Occipital lobe (tissue), 1 donor: ENCODE measurements at regions not wholly inside any gene's neighbourhood (a gene's known extent, or its start where the extent isn't known, plus 50 kb on each side); places are given as distances from the start of the nearest gene placed in this dataset.
"Not testable (repeated sequence)": the region's sequence is repeated elsewhere in the genome, so short reads cannot be mapped to it uniquely, and the experiment has no call there.

Experiments
- DNase-seq: peaks from one replicate; lab custom pipeline; 2025; lab: John Stamatoyannopoulos, UW

- DNase-seq, result not testable (repeated sequence)
Measured at GRCh38 chr1:761791-762190, 75.3 kb upstream of the OR4F16 start.

GRCh38 chr1:771449-771848 lies 85.0 kb upstream of the OR4F16 start:
- DNase-seq, result not testable (repeated sequence)

- not testable (repeated sequence) for DNase-seq
Measured at GRCh38 chr1:777480-778180, 91.2 kb upstream of the OR4F16 start.

GRCh38 chr1:778451-779278 lies 92.2 kb upstream of the OR4F16 start:
- not testable (repeated sequence) for DNase-seq

- not testable (repeated sequence) for DNase-seq
Measured at GRCh38 chr1:779621-780020, 93.2 kb upstream of the OR4F16 start.

GRCh38 chr1:788835-789234 lies 102.4 kb upstream of the OR4F16 start:
- no peak for DNase-seq

- DNase-seq, result not testable (repeated sequence)
Measured at GRCh38 chr1:789606-790005, 103.2 kb upstream of the OR4F16 start.

GRCh38 chr1:790388-790930 lies 104.0 kb upstream of the OR4F16 start:
- DNase-seq, result not testable (repeated sequence)

- DNase-seq, result not testable (repeated sequence)
Measured at GRCh38 chr1:794310-794709, 107.9 kb upstream of the OR4F16 start.

- not testable (repeated sequence) for DNase-seq
Measured at GRCh38 chr1:794918-795584, 108.6 kb upstream of the OR4F16 start.

- DNase-seq, result not testable (repeated sequence)
Measured at GRCh38 chr1:797649-798048, 111.2 kb upstream of the OR4F16 start.

- not testable (repeated sequence) for DNase-seq
Measured at GRCh38 chr1:800397-800796, 113.9 kb upstream of the OR4F16 start.

GRCh38 chr1:804378-805115 lies 118.1 kb upstream of the OR4F16 start:
- not testable (repeated sequence) for DNase-seq

GRCh38 chr1:805310-805709 lies 118.4 kb upstream of the SAMD11 start:
- DNase-seq, result not testable (repeated sequence)

GRCh38 chr1:807066-807465 lies 116.7 kb upstream of the SAMD11 start:
- not testable (repeated sequence) for DNase-seq

- DNase-seq, result not testable (repeated sequence)
Measured at GRCh38 chr1:807699-808390, 115.9 kb upstream of the SAMD11 start.

- not testable (repeated sequence) for DNase-seq
Measured at GRCh38 chr1:810949-811348, 112.8 kb upstream of the SAMD11 start.

GRCh38 chr1:812535-813127 lies 111.1 kb upstream of the SAMD11 start:
- DNase-seq, result not testable (repeated sequence)

- DNase-seq, result not testable (repeated sequence)
Measured at GRCh38 chr1:814543-814942, 109.2 kb upstream of the SAMD11 start.
